ENCODE measurements at regions not wholly inside any gene's neighbourhood (a gene's known extent, or its start where the extent isn't known, plus 50 kb on each side); places are given as distances from the start of the nearest gene placed in this dataset.
A peak's percentile ranks its signal among the peaks of the same experiment; 100 is the strongest.
"Not testable (repeated sequence)": the region's sequence is repeated elsewhere in the genome, so short reads cannot be mapped to it uniquely, and the experiment has no call there.

DNA sequence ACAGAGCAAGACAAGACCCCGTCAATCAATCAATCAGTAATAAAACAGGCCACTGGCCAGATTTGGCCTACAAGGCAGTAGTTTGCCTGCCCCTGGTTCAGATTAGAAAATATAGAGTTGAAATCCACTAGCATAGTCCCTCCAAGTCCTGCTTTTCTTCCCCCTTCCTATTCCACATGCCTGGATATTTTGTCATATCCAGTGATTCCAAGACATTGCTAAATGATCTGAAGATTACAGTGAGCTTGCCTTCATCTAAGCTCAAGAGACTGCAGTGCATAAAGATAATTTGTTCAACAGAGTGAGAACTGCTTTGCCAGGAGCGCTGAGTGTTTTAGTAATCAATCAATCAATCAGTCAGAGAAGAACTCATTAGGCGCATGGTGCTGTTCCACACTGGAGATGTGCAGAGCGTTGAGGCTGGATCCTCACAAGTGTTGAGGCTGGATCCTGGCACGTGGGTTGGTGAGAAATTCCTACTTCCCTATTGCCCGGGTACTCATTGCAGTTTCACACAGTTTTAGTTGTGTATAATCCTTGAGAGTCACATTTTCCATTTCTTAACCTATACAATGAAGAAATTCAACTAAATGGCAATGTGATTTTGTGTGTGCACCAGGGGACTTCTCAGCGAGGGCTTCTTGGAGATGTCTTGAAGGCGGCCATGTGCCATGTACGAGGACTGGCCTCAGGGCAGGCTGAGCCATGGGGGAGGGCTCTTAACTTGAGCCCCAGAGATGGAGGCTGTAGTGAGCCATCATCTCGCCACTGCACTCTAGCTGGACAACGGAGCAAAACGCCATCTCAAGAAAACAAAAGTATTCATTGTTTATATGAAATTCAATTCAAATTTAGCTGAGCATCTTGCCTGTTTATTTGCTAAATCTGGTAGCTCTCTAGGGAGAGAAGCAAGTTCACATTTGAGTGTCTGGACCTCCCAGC lies 76.3 kb downstream of the TOMM20 start:
- TF ChIP-seq, protein P1, sequence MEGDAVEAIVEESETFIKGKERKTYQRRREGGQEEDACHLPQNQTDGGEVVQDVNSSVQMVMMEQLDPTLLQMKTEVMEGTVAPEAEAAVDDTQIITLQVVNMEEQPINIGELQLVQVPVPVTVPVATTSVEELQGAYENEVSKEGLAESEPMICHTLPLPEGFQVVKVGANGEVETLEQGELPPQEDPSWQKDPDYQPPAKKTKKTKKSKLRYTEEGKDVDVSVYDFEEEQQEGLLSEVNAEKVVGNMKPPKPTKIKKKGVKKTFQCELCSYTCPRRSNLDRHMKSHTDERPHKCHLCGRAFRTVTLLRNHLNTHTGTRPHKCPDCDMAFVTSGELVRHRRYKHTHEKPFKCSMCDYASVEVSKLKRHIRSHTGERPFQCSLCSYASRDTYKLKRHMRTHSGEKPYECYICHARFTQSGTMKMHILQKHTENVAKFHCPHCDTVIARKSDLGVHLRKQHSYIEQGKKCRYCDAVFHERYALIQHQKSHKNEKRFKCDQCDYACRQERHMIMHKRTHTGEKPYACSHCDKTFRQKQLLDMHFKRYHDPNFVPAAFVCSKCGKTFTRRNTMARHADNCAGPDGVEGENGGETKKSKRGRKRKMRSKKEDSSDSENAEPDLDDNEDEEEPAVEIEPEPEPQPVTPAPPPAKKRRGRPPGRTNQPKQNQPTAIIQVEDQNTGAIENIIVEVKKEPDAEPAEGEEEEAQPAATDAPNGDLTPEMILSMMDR (IDR thresholded peaks at IDR 0.05; ENCODE audit: control insufficient read depth, insufficient read depth, low read depth, low read length, missing control alignments) = no peak
- no peak overlapping the region for H3K4me3 ChIP-seq (ENCODE audit: control insufficient read depth, low read depth, low read length)
- DNase-seq (ENCODE audit: low read depth) = no peak

DNA sequence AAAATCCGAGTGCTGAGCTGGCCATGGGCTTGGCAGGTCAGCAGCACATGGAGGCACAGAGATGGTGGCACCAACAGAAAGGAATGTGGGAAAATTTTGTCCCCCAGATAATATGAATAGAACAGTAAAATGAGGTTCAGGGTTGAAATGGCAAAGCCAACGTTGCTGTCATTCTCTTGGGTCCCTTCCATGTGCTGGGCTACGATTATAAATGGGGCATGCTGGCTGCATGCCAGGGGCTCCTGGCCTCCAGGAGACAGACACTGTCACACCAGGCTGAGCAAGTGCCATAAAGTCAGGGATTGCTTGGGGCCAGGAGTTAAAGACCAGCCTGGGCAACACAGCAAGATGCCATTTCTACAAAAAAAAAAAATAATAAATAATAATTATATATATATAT lies 77.1 kb downstream of the TOMM20 start:
- DNase-seq (ENCODE audit: low read depth) = no peak
- TF ChIP-seq, protein P1 (IDR thresholded peaks at IDR 0.05; ENCODE audit: control insufficient read depth, insufficient read depth, low read depth, low read length, missing control alignments) = no peak
- no peak overlapping the region for H3K4me3 ChIP-seq (ENCODE audit: control insufficient read depth, low read depth, low read length)

DNA sequence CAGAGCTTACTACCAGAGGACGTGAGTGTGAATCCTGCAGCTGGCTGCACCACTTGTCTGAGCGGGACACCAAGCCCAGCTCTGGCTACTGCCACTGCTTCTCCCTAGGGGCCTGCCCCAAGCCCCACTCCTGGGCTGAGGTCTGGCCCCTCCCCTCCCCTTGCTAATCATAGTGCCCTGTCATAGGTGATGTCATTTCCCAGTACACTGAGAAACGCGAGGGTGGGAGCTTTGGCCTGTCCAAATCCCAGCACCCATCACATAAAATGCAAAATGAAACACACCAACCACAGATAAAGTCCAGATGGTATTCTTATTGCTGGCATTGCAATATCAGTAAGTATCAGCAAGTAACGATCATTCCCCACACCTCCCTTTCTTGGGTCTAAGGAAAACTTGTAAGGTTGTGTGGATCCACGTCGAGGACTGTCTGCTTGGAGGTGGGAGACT lies 77.7 kb downstream of the TOMM20 start:
- TF ChIP-seq, protein P1 (IDR thresholded peaks at IDR 0.05; ENCODE audit: control insufficient read depth, insufficient read depth, low read depth, low read length, missing control alignments) = no peak
- no peak overlapping the region for H3K4me3 ChIP-seq (ENCODE audit: control insufficient read depth, low read depth, low read length)
- DNase-seq (ENCODE audit: low read depth) = peak; percentile 72

DNA sequence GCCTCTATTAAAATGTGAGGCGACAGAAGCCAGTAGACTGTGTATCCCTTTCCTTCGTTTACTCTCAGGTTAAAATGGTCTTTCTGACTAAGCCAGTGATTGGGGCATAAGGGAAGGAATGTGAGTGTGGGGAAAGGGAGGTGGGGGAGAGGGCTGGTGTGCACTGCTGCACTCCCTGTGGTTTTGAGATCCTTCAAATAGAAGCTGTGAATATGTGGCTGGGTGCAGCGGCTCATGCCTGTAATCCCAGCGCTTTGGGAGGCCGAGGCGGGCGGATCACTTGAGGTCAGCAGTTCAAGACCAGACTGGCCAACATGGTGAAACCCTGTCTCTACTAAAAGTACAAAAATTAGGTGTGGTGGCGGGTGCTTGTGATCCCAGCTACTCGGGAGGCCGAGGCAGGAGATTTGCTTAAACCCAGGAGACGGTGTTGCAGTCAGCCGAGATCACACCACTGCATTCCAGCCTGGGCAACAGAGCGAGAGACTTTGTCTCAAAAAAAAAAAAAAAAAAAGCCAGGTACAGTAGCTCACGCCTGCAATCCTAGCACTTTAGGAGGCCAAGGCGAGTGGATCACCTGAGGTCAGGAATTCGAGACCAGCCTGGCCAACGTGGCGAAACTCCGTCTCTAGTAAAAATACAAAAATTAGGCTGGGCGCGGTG lies 78.8 kb downstream of the TOMM20 start:
- DNase-seq (ENCODE audit: low read depth); H3K4me3 ChIP-seq (ENCODE audit: control insufficient read depth, low read depth, low read length): not testable (repeated sequence)

DNA sequence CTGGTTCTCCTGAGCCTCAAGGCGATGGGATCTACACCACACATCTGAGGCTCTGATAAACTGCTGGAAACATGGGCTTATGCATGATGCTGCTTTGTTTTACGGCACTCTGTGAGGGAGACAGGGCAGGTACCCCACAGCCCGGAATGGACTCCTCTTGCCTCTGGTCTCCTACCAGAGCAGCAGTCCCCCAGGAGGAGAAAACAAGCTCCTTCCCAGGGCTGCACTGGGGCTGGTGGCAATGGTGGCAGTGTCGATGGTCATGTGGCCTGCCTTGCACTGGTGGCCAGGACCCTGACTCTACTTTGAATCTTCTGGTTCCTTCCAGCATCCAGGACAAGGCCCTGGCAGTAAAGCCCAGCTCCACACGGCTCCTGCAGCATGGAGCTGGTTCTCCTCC lies 79.4 kb downstream of the TOMM20 start:
- no peak overlapping the region for H3K4me3 ChIP-seq (ENCODE audit: control insufficient read depth, low read depth, low read length)
- no peak for DNase-seq (ENCODE audit: low read depth)
- TF ChIP-seq, protein P1 (IDR thresholded peaks at IDR 0.05; ENCODE audit: control insufficient read depth, insufficient read depth, low read depth, low read length, missing control alignments) = no peak

DNA sequence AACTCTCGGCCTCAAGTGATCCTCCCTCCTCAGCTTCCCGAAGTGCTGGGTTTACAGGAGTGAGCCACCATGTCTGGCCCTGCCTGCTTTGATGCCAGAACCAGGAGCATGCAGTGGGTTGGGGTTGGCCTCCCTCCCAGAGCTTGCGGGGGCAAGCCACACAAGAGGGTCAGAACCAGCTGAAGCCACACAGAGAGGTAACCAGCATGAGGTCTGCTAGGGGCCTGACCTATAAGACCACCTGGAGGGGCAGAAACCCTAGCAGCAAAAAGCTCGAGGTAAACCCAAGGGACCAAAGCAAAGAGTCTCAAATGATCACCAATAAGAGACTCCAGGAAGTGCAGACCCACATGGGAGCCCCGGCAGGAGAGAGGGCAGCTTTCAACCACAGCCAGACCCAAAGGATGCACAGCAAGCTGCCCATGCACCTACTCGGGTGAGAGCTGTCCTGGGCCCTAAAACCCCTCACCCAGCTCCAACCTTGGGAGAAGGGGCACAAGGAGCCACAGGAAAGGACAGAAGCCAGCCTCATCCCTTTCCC lies 81.2 kb downstream of the TOMM20 start:
- DNase-seq (ENCODE audit: low read depth) = no peak
- TF ChIP-seq, protein P1 (IDR thresholded peaks at IDR 0.05; ENCODE audit: control insufficient read depth, insufficient read depth, low read depth, low read length, missing control alignments) = no peak
- H3K4me3 ChIP-seq (ENCODE audit: control insufficient read depth, low read depth, low read length) = no peak overlapping the region
